Omental fat pad (tissue), 3 donors: ENCODE measurements at regions not wholly inside any gene's neighbourhood (a gene's known extent, or its start where the extent isn't known, plus 50 kb on each side); places are given as distances from the start of the nearest gene placed in this dataset.

ENCODE experiments used
- ATAC-seq: fragments of 150-250 bp; one replicate; pipeline ENCODE4 v1.9.1; 2016; ENCODE audit warnings: mild to moderate bottlenecking, moderate library complexity; ENCODE audit not compliant: low FRiP score
- DNase-seq: peaks from one replicate; pipeline ENCODE4 v3.0.0-alpha.2; 2019; ENCODE audit warnings: low spot score
- TF ChIP-seq, protein P1 (sequence below), 3 donors: fragments of 450-650 bp; IDR thresholded peaks; one replicate each; pipeline ENCODE4 v1.5.1; 2016 to 2017; ENCODE audit warnings: antibody characterized with exemption in 3 of 3, mild to moderate bottlenecking in 3 of 3, moderate library complexity in 2 of 3

DNA sequence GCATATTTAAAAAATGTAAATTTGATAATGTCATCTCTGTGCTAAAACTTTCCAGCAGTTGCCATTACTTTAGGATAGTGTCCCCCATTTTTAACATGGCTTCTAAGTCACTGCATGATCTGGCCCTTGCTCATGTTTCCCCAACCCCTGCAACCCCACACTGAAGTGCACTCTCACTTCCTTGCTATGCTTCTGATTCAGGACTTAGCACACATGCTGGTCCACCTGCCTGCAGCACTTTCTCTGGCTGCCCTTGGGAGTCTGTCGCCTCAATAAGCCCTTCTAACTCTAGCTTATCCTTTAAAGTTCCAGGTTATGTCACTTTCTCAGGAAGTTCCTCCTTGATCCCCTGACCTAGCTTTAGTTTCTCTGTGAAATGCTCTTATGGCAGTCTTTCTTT, 241.0 kb downstream of the POSTN start:
- no peak for ATAC-seq
- TF ChIP-seq, protein P1, sequence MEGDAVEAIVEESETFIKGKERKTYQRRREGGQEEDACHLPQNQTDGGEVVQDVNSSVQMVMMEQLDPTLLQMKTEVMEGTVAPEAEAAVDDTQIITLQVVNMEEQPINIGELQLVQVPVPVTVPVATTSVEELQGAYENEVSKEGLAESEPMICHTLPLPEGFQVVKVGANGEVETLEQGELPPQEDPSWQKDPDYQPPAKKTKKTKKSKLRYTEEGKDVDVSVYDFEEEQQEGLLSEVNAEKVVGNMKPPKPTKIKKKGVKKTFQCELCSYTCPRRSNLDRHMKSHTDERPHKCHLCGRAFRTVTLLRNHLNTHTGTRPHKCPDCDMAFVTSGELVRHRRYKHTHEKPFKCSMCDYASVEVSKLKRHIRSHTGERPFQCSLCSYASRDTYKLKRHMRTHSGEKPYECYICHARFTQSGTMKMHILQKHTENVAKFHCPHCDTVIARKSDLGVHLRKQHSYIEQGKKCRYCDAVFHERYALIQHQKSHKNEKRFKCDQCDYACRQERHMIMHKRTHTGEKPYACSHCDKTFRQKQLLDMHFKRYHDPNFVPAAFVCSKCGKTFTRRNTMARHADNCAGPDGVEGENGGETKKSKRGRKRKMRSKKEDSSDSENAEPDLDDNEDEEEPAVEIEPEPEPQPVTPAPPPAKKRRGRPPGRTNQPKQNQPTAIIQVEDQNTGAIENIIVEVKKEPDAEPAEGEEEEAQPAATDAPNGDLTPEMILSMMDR (IDR thresholded peaks at IDR 0.05): no peak
- no peak for DNase-seq

DNA sequence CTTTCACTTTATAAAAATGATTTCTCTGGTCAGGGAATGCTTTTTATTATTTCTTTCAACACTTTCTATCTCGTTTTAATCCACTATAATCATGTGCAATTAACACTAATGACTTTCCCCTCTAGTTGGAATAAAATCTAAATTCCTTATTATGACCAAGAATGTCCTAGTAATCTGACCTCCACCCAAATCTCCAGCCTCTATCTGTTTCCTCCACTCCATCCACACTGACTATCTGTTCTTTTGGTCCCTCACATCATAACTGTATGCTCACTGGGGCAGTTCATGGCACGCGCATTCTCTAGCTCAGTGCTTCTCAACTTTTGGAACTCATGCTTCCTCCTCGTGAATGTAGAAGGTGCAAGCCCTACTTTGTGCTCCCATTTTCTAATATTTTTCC, 244.7 kb downstream of the POSTN start:
- TF ChIP-seq, protein P1 (IDR thresholded peaks at IDR 0.05): no peak
- ATAC-seq: no peak

DNA sequence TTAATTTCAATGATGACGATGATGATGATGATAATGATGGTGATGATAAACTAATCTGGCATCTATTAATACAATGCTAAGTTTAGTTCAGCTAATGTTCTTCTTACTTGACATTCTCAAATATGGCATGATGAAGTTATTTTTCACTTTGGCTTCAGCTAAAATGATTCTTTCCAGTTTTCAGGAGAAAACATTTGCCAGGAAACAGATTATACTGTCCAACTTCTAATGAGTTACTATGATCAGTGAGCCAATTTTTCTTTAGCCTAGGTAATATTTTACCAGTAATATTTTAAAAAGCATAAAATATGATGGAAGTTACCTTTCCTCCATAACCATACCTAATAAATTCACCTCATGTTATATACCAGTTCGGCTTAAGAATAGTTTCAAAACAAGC, 245.7 kb upstream of the CSNK1A1L start:
- TF ChIP-seq, protein P1 (IDR thresholded peaks at IDR 0.05): no peak
- DNase-seq (no peak), ATAC-seq (no peak)

More for the DNA sequence above, 244.7 kb downstream of the POSTN start:
- no peak for DNase-seq

DNA sequence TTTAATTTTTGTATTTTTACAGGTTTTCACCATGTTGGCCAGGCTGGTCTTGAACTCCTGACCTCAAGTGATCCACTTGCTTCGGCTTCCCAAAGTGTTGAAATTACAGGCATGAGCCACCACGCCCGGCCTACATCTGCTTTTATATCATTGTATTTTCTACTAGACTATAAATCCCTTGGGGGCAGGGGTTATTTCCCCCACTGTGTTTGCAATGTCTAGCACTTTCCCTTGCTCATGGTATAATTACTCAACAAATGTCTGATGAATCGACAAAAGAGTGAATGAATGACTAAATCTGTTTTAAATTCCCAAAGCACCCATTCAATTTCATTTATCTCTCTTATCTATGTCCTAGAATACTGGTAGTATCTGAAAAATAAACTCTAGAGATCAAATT, 244.5 kb upstream of the CSNK1A1L start:
- ATAC-seq: no peak
- DNase-seq: no peak
- TF ChIP-seq, protein P1 (IDR thresholded peaks at IDR 0.05): no peak

DNA sequence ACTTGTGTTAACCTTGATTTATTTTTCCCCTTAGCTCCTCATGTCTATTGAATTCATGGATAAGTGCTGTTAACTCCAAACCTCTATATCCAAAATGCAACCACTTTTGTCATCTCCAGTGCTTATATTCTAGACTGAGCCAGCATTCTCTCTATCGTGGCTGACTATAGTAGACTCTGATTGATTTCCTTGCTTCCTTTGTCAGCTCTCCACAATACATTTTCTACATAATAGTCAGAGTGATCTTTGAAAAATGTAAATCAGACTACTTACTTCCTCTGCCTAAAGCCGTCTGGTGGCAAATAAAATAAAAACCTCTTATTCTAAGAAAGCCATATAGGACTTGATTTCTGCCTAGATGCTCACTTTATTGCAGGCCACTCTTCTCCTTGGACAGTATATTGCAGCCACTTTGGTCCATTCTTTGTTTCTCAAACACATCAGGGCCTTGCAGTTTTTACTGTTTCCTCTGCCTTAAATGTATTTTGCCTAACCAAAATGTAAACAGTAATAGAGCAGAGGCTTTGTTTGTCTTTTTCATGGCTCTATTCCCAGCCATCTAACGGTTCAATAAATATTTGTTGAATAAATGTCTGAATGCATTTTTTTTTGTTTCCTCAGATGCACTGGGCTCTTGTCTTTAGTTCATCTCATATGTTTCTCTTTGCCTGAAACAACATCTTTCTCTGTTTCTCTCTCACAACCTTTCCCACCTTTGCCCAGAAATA, 243.6 kb upstream of the CSNK1A1L start:
- TF ChIP-seq, protein P1 (IDR thresholded peaks at IDR 0.05): no peak

DNA sequence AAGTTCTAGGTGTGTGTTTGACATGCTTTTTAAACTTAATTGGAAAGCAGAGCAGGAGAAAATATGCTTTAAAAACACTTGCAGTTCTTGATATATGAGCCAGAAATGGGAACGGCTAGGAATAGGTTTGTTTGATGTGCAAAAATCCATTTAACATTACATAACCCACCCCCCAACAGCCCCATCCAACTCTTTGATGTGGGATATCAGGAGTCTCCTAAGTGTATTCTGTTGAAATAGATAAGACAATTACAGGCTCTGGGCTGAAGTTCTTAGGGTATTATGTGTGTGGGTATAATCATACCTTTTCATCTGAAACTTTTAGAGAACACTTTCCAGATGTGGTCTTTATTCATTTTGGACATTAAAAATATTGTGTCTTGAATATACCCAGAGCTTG, 240.4 kb upstream of the CSNK1A1L start:
- ATAC-seq (no peak), DNase-seq (no peak)
- TF ChIP-seq, protein P1 (IDR thresholded peaks at IDR 0.05): no peak

More for the DNA sequence above, 243.6 kb upstream of the CSNK1A1L start:
- DNase-seq (no peak), ATAC-seq (no peak)

DNA sequence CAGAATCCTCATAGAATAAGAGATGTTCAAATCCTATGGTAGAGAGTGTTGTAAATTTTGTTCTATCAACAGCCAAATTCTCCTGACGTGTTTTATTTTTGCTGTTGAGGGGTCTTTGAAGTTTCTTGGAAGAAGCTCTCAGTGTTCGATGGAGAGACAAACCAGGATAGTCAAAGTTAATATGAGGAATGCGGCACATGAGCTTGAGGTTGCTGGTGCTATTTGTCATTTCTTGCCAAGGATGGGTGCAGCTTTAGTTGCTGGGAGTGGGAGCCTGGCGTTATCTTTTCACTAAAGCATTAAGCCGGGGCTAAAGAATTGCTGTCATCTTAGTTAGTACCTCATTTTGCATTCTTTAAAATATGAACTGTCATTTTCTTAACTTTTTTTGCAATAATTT, 239.9 kb upstream of the CSNK1A1L start:
- ATAC-seq (no peak), DNase-seq (no peak)
- TF ChIP-seq, protein P1 (IDR thresholded peaks at IDR 0.05): no peak
